ENCODE measurements at regions not wholly inside any gene's neighbourhood (a gene's known extent, or its start where the extent isn't known, plus 50 kb on each side); places are given as distances from the start of the nearest gene placed in this dataset.

DNA sequence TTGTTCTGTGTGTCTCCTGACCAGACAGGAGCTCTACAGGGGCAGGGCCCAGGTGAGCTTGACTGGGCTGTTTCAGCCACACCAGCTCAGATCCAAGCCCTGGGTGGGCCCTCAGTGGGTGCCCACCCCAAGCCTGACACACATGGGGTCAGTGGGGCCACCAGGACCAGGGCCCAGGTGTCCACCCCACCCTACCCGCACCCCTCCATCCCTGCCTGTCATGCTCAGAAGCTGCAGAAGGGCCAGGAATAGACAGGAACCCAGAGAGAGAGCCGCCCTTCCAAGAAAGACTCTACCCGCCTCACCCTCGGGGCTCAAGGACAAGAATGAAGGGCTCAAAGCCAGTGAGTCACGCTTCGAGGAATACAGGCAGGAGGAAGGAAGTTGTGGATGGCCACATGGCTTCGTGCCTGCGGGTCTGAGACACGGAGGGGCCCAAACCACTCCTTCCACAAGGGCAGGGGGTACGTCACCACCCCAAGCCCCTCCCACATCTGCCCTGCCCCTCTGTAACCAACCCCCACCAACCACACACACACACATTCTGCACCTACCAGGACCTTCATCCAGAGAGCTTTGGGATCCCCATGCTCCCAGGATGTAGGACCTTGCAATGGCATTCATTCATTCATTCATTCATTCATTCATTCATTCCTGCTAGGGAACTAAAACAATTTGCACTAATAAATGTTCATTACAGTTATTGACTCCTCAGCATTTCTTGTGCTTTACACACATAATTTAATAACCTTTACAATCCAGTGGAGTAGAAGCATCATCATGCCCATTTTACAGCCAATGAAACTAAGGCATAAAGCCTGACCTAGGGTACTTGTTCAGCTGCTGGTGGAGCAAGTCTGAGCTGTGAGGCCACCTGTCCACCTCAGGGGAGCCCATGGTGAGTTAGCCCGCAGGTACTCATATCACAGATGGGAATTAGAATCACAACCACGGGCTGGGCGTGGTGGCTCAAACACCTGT is 55.9 kb upstream of the STXBP1 start (continued):
- TF ChIP-seq MAFK (IDR thresholded peaks at IDR 0.05; ENCODE audit: low read depth, low read length) (peak; percentile 56), CHD1 (IDR thresholded peaks at IDR 0.05; ENCODE audit: low read depth, low read length) (no peak), MXI1 (IDR thresholded peaks at IDR 0.05; ENCODE audit: borderline replicate concordance, low read depth, low read length) (peak; percentile 97)

GRCh38 chr9:127556871-127557270 is 55.2 kb upstream of the STXBP1 start:
- DNase-seq (no peak), ATAC-seq (ENCODE audit: low read depth) (no peak)
- Histone ChIP-seq H3K56ac (ENCODE audit: extremely low read depth, insufficient read depth, low read length) (0 out of 2 replicates have a peak overlapping the region, but pooled peaks have one; percentile 23), H3K9ac (ENCODE audit: low read depth, low read length) (peak overlapping the region; percentile 31), H2BK5ac (ENCODE audit: low read depth, low read length, poor library complexity, severe bottlenecking) (peak overlapping the region; percentile 64), H3K27me3 (ENCODE audit: control insufficient read depth, insufficient read depth, low read length) (no peaks in the 10 kb centered on the region), H3K36me3 (ENCODE audit: control insufficient read depth, insufficient read depth, low read length) (peaks cover 43% of the 10 kb centered on the region), H4K91ac (ENCODE audit: insufficient read depth, low read depth, low read length) (peak overlapping the region; percentile 62), H2BK20ac (ENCODE audit: low read depth, low read length) (peak overlapping the region; percentile 16; the same call in 1 of the 2 replicates), H4K5ac (ENCODE audit: low read depth, low read length) (peak overlapping the region; percentile 21), H3K4me1 (ENCODE audit: control insufficient read depth, insufficient read depth, low read length) (peaks cover 69% of the 10 kb centered on the region), H2AFZ (replicated peaks; ENCODE audit: low read length, poor library complexity) (no peak overlapping the region), H2BK120ac (ENCODE audit: low read depth, low read length) (peak overlapping the region; percentile 75), H3K9me1 (ENCODE audit: insufficient read depth, low read length) (peaks cover 41% of the 10 kb centered on the region), H2AK9ac (replicated peaks; ENCODE audit: low read depth, low read length, poor library complexity) (no peak overlapping the region), H3K4me3 (ENCODE audit: insufficient read depth, low read depth, low read length) (no peak overlapping the region), H3K79me1 (ENCODE audit: low read depth in 1 of 2, low read length in 2 of 2) (peaks cover 6 to 75% of the 10 kb centered on the region in 2 experiments), H3K23ac (ENCODE audit: low read depth, low read length) (peak overlapping the region; percentile 65; the same call in 1 of the 2 replicates), H4K8ac (ENCODE audit: low read depth in 2 of 2, low read length in 2 of 2) (peak overlapping the region; percentile 29 to 69; a peak in 2 of 4 replicates), H3K9me3 (ENCODE audit: control insufficient read depth, insufficient read depth, low read length) (no peaks in the 10 kb centered on the region), H3K18ac (ENCODE audit: low read depth, low read length) (peak overlapping the region; percentile 55), H4K20me1 (ENCODE audit: insufficient read depth, low read length) (peaks cover 94% of the 10 kb centered on the region), H2AK5ac (ENCODE audit: low read depth, low read length) (peak overlapping the region; percentile 65), H2BK15ac (ENCODE audit: low read depth, low read length) (peak overlapping the region; percentile 12; the same call in 2 of the 3 replicates), H3K4me2 (ENCODE audit: low read depth, low read length) (0 out of 2 replicates have a peak overlapping the region, but pooled peaks have one; percentile 28), H3K14ac (replicated peaks; ENCODE audit: low read depth, low read length) (peak overlapping the region; percentile 16), H3K27ac (ENCODE audit: insufficient read depth, low read length) (peak overlapping the region; percentile 89), H3K4ac (ENCODE audit: low read depth, low read length) (peak overlapping the region; percentile 92)
- BruUV-seq (replicated peaks) = no TSS peak
- intact Hi-C loops (cut with micrococcal nuclease) = no loop called here
- dilution Hi-C loops (cut with HindIII; ENCODE audit: low sequenced_read_pairs, unreplicated experiment) = no loop called here
- ChIA-PET CTCF (no interaction called here), POLR2A (ENCODE audit: unreplicated experiment) (no interaction called here)
- in situ Hi-C loops (cut with MboI; ENCODE audit: low sequenced_read_pairs) = no loop called here
- TF ChIP-seq, protein P1, sequence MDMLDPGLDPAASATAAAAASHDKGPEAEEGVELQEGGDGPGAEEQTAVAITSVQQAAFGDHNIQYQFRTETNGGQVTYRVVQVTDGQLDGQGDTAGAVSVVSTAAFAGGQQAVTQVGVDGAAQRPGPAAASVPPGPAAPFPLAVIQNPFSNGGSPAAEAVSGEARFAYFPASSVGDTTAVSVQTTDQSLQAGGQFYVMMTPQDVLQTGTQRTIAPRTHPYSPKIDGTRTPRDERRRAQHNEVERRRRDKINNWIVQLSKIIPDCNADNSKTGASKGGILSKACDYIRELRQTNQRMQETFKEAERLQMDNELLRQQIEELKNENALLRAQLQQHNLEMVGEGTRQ (IDR thresholded peaks at IDR 0.05; ENCODE audit: low read depth, low read length) = no peak
- TF ChIP-seq FOS (IDR thresholded peaks at IDR 0.05; ENCODE audit: low read depth, low read length) (no peak), CTCF (conservative IDR thresholded peaks at IDR 0.05; ENCODE audit: low read depth, low read length) (no peak), BHLHE40 (IDR thresholded peaks at IDR 0.05; ENCODE audit: low read depth, low read length) (no peak), MAFK (IDR thresholded peaks at IDR 0.05; ENCODE audit: low read depth, low read length) (no peak), POLR2A (IDR thresholded peaks at IDR 0.05; ENCODE audit: low read depth, low read length) (no peak), MAZ (IDR thresholded peaks at IDR 0.05; ENCODE audit: borderline replicate concordance, low read depth, low read length) (no peak), SMC3 (IDR thresholded peaks at IDR 0.05; ENCODE audit: low read depth, low read length) (no peak)
- TF ChIP-seq, protein P2, sequence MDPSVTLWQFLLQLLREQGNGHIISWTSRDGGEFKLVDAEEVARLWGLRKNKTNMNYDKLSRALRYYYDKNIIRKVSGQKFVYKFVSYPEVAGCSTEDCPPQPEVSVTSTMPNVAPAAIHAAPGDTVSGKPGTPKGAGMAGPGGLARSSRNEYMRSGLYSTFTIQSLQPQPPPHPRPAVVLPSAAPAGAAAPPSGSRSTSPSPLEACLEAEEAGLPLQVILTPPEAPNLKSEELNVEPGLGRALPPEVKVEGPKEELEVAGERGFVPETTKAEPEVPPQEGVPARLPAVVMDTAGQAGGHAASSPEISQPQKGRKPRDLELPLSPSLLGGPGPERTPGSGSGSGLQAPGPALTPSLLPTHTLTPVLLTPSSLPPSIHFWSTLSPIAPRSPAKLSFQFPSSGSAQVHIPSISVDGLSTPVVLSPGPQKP (IDR thresholded peaks at IDR 0.05; ENCODE audit: borderline replicate concordance, low read depth, low read length) = no peak
- WGBS, 2 experiments (ENCODE audit: extremely low coverage in 2 of 2, insufficient read length in 1 of 2) = 93% methylated on average over 3 of the region's 4 CpGs; no CpG with 5 or more reads in 1 of the 2 experiments

Measured in IMR-90 (cell line).